HEK293T (cell line): ENCODE measurements at regions not wholly inside any gene's neighbourhood (a gene's known extent, or its start where the extent isn't known, plus 50 kb on each side); places are given as distances from the start of the nearest gene placed in this dataset.

Experiments used
- ARNT ChIP-seq: fragments of 450-650 bp; IDR thresholded peaks from 2 replicates; pipeline ENCODE4 v1.6.1; 2017; ENCODE audit warnings: mild to moderate bottlenecking
- BHLHE40 ChIP-seq: fragments of 450-650 bp; IDR thresholded peaks from 2 replicates; pipeline ENCODE4 v1.6.1; 2016; ENCODE audit warnings: mild to moderate bottlenecking, moderate library complexity, borderline replicate concordance
- ELF4 ChIP-seq: fragments of 450-650 bp; IDR thresholded peaks from 2 replicates; pipeline ENCODE4 v1.6.1; 2017; ENCODE audit warnings: antibody characterized with exemption
- FOXK2 ChIP-seq: fragments of 450-650 bp; IDR thresholded peaks from 2 replicates; pipeline ENCODE4 v1.6.1; 2016; ENCODE audit warnings: mild to moderate bottlenecking
- FOXM1 ChIP-seq: fragments of 450-650 bp; IDR thresholded peaks from 2 replicates; pipeline ENCODE4 v1.6.1; 2017; ENCODE audit warnings: mild to moderate bottlenecking, borderline replicate concordance
- SP1 ChIP-seq: fragments of 450-650 bp; IDR thresholded peaks from 2 replicates; pipeline ENCODE4 v1.6.1; 2017
- SUZ12 ChIP-seq: fragments of 450-650 bp; IDR thresholded peaks from 2 replicates; pipeline ENCODE4 v1.6.1; 2016; ENCODE audit warnings: mild to moderate bottlenecking
- ZNF384 ChIP-seq: fragments of 450-650 bp; IDR thresholded peaks from 2 replicates; pipeline ENCODE4 v1.6.1; 2016

DNA sequence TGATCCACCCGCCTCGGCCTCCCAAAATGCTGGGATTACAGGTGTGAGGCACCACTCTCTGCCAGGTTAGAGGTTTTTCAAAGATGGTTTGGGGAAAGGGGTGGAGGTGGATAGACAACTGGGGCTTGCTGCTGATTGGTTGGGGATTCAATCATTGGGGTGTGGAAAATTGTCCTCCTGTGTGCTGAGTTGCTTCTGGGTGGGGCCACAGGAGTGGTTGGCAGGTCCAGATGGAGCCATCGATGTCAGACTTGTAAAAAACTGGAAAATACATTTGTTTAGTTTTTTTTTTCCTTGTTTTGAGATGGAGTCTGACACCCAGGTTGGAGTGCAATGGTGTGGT lies 61.9 kb upstream of the CLINT1 start:
- TF ChIP-seq BHLHE40 = no peak
- no peak for TF ChIP-seq FOXK2
- TF ChIP-seq FOXM1 = no peak
- TF ChIP-seq ELF4 = no peak
- no peak for TF ChIP-seq SP1
- TF ChIP-seq SUZ12 = no peak
- TF ChIP-seq ARNT = no peak
- no peak for TF ChIP-seq ZNF384
